Anterior cingulate cortex (tissue), 58 donors: ENCODE measurements at regions not wholly inside any gene's neighbourhood (a gene's known extent, or its start where the extent isn't known, plus 50 kb on each side); places are given as distances from the start of the nearest gene placed in this dataset.
"Not testable (repeated sequence)": the region's sequence is repeated elsewhere in the genome, so short reads cannot be mapped to it uniquely, and the experiment has no call there.

Experiments
- DNase-seq, 58 donors: peaks; one replicate each; lab custom pipeline; 2025; lab: John Stamatoyannopoulos, UW

- DNase-seq: no peak
These were observed 552.2 kb downstream of the TFAP2A start for GRCh38 chr6:9862603-9863167.

- no peak for DNase-seq
These were observed 563.1 kb downstream of the TFAP2A start for GRCh38 chr6:9851541-9852380.

GRCh38 chr6:9851006-9851405 is 563.9 kb downstream of the TFAP2A start:
- DNase-seq: no peak

- no peak for DNase-seq
These were observed 566.8 kb downstream of the TFAP2A start for GRCh38 chr6:9848094-9848493.

DNA sequence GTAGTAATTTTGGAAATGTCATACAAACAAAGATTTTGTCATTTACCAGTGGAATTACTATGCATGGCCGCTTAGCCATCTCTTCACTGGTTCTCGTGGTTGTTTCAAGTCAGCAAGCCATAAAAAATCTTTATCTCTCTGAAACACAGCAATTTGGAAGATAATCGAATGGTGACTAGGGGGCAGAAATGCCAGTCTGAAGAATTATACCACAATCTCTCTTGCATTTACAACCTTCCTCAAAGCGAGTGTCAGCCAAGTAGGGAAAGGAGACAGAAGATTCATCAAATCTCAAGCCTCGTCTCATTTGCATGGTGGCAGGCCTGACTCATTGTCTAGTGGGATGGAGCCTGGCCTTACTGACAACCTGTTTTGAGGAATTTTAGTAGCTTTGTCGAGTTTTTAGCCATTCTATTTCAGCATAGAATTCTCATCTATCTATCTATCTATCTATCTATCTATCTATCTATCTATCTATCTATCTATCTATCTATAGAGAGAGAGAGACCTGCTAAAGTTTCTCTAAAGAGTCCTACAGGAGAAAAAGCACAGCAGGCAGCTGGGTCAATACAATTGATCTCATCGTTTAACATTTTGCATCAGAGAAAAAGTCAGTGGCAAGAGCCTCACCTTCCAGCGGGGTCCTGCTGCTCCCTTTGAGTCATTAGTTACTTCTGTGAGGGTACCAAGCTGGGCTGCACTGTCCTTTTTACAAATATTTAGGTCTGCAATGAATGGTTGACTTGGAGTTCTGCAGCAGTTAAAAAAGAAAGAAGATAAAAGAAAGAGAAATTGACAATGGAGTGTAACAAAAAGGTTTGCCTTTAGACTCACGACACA is 572.8 kb downstream of the TFAP2A start:
- DNase-seq: no peak

GRCh38 chr6:9834233-9834632 is 580.6 kb downstream of the TFAP2A start:
- DNase-seq: no peak

- DNase-seq: no peak
These were observed 583.1 kb downstream of the TFAP2A start for GRCh38 chr6:9831783-9832182.

DNA sequence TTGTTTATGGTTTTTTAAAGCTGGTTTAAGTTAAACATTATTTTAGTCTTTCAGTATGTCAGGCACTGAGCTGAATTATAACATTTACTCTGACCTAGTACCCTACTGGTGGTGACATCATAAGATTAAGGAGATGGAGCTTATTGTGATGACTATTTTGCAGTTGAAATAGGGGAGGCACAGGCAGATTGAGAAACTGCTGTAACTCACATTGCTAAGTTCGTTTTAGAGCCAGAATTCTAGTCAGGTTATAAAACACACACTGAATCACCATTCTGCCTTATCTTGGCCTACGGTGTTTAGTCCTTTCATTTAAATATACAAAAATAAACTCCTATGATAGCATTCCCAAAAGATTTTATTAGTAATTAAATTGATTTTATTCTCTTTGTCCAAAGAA is 584.1 kb downstream of the TFAP2A start:
- no peak for DNase-seq

DNA sequence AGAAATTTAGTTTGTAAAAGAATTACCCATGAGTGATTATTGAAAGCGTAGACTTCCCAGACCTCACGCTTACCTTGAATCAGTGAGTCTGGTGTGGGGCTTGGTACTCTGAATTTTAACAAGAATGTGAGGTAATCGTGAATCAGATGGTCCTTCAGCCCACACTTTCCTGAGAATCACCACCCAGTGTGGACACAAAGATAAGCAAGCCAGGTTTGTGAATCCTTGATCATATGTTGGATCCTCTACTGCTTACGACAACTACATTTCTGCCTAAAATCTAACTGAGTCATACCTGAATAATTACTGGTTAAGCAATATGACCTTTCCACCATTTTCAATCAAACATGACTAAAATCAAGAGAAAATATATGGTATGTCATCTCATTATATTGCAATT is 589.3 kb downstream of the TFAP2A start:
- DNase-seq: no peak

DNA sequence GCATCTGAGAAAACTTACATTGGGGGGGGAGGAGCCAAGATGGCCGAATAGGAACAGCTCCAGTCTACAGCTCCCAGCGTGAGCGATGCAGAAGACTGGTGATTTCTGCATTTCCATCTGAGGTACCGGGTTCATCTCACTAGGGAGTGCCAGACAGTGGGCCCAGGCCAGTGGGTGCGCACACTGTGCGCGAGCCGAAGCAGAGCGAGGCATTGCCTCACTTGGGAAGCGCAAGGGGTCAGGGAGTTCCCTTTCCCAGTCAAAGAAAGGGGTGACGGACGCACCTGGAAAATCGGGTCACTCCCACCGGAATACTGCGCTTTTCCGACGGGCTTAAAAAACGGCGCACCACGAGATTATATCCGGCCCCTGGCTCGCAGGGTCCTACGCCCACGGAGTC is 604.1 kb downstream of the TFAP2A start:
- not testable (repeated sequence) for DNase-seq

- DNase-seq: no peak
These were observed 604.6 kb downstream of the TFAP2A start for GRCh38 chr6:9810286-9810685.

DNA sequence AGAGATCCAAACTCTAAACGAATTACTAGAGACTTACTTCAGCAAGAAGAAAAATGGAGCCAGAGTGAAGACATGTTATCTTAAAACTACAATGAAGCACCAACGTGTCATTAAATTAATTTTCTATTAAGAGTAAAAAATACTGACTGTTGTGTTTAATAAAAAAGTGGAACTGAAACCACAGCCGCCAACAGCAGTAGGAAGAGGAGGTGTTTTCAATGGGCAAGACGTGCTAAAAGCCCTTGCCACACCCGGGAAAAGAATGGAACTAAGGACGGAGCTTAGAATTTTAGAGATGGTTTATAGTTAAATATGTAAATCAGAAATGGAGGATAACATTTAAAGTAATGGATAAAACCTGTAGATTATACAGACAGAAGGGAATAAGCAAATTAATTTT is 608.7 kb downstream of the TFAP2A start:
- no peak for DNase-seq

- no peak for DNase-seq
These were observed 613.6 kb downstream of the TFAP2A start for GRCh38 chr6:9801249-9801754.

DNA sequence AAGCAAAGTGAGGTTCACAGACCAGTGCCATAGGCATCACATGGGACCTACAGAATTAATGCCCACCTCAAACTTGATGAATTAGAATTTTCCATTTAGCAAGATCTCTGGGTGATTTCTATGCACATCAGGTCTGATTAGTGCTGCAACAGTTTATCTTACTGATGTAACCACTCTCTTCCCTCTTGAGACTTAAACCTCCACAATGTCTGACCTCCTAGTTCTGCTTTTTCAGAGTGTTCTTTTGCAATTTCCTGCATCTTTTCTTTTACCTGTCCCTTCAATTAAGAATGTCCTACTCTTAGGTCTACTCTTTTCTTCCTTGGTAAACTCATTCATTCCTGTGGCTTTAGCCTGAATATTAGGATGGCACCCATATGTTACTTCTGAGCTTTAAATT is 615.3 kb downstream of the TFAP2A start:
- DNase-seq: no peak

DNA sequence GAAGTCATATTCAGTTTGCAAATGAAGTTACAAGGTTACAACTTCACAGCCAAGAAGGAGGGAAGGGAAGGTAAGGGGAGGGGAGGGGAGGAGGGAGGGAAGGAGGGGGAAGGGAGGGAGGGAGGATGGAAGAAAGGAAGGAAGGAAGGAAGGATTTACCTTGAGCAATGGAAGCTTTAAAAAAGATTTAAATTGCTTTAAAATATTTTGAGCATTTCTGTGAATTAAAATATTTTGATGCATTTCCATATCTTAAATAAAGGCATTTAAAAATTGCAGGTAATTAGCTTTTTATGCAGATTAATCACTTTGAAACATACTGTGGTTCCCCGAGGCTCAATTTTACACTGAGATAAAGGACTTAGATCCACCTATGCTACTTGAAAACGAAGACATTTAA is 618.0 kb downstream of the TFAP2A start:
- DNase-seq: no peak

GRCh38 chr6:9795880-9796279 is 619.0 kb downstream of the TFAP2A start:
- no peak for DNase-seq

DNA sequence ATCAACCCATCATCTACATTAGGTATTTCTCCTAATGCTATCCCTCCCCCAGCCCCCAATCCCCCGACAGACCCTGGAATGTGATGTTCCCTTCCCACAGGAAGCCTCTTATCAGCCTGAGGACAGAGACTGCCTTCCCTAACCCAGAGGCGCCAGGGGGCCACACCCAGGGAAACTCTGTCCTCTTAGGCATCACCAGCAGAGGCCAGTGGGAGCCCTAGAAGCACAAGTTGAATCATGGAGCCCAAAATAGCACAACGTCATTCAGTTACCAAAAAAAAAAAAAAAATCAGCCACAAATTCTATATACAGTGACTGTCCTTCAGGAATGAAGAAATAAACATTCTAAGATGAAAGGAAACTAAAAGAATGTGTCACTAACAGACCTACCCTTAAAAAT is 625.7 kb downstream of the TFAP2A start:
- DNase-seq: no peak

- no peak for DNase-seq
These were observed 630.1 kb downstream of the TFAP2A start for GRCh38 chr6:9784786-9785185.

GRCh38 chr6:9783567-9783966 is 631.3 kb downstream of the TFAP2A start:
- no peak for DNase-seq

- no peak for DNase-seq
These were observed 648.5 kb downstream of the TFAP2A start for GRCh38 chr6:9766240-9766915.

- DNase-seq: no peak
These were observed 653.7 kb downstream of the TFAP2A start for GRCh38 chr6:9761220-9761619.
